Lower leg skin (tissue), 3 donors: ENCODE measurements at regions not wholly inside any gene's neighbourhood (a gene's known extent, or its start where the extent isn't known, plus 50 kb on each side); places are given as distances from the start of the nearest gene placed in this dataset.

ENCODE experiments used
- POLR2A ChIP-seq, 2 donors: fragments of 450-650 bp; IDR thresholded peaks; one replicate each; pipeline ENCODE4 v1.6.1; 2016 to 2017; ENCODE audit warnings: antibody characterized with exemption in 2 of 2, mild to moderate bottlenecking in 1 of 2, moderate library complexity in 1 of 2
- TF ChIP-seq, protein P1 (sequence below), 3 donors: fragments of 450-650 bp; IDR thresholded peaks; one replicate each; pipeline ENCODE4 v1.5.1; 2016; ENCODE audit warnings: antibody characterized with exemption in 3 of 3, mild to moderate bottlenecking in 3 of 3, moderate library complexity in 2 of 3

- TF ChIP-seq, protein P1, sequence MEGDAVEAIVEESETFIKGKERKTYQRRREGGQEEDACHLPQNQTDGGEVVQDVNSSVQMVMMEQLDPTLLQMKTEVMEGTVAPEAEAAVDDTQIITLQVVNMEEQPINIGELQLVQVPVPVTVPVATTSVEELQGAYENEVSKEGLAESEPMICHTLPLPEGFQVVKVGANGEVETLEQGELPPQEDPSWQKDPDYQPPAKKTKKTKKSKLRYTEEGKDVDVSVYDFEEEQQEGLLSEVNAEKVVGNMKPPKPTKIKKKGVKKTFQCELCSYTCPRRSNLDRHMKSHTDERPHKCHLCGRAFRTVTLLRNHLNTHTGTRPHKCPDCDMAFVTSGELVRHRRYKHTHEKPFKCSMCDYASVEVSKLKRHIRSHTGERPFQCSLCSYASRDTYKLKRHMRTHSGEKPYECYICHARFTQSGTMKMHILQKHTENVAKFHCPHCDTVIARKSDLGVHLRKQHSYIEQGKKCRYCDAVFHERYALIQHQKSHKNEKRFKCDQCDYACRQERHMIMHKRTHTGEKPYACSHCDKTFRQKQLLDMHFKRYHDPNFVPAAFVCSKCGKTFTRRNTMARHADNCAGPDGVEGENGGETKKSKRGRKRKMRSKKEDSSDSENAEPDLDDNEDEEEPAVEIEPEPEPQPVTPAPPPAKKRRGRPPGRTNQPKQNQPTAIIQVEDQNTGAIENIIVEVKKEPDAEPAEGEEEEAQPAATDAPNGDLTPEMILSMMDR (IDR thresholded peaks at IDR 0.05) = no peak
- no peak for TF ChIP-seq POLR2A (IDR thresholded peaks at IDR 0.05)
Observed at GRCh38 chr1:89451011-89451410, 73.6 kb upstream of the LRRC8B start.
